IMR-90 (cell line): ENCODE measurements at regions not wholly inside any gene's neighbourhood (a gene's known extent, or its start where the extent isn't known, plus 50 kb on each side); places are given as distances from the start of the nearest gene placed in this dataset.

Source experiments
- ATAC-seq: fragments of 200-7000 bp; cut with Tn5 transposase; 2 replicates; pipeline ENCODE4 v1.9.1; 2020; ENCODE audit warnings: low read depth, mild to moderate bottlenecking, moderate library complexity
- BruUV-seq: library from RNA; stranded (reverse); fragments of 400-500 nt; replicated peaks from 2 replicates; lab custom pipeline; 2021; lab: Mats Ljungman, UMichigan
- CTCF ChIA-PET: fragments of 300-600 bp; formaldehyde crosslinking; extraction: SDS; loops from one replicate; lab custom pipeline; 2021; ENCODE audit warnings: antibody characterized with exemption; lab: Yijun Ruan, JAX
- POLR2A ChIA-PET: fragments of 300-600 bp; sonication (Branson Sonifier 250); formaldehyde crosslinking; loops from one replicate; lab custom pipeline; 2022; ENCODE audit warnings: antibody characterized with exemption; ENCODE audit not compliant: unreplicated experiment; lab: Charles Lee
- DNase-seq: peaks from one replicate; pipeline ENCODE4 v3.0.0; 2013
- H2AFZ ChIP-seq: replicated peaks from 2 replicates; pipeline ENCODE3; 2013; ENCODE audit warnings: low read length, mild to moderate bottlenecking; ENCODE audit not compliant: poor library complexity
- H2AK5ac ChIP-seq: 2 replicates; pipeline ENCODE4 v1.6.1; 2013; ENCODE audit warnings: low read depth, low read length, inconsistent platforms
- H2AK9ac ChIP-seq: replicated peaks from 2 replicates; pipeline ENCODE3; 2013; ENCODE audit warnings: mild to moderate bottlenecking, low read depth, low read length, moderate library complexity; ENCODE audit not compliant: poor library complexity
- H2BK120ac ChIP-seq: 2 replicates; pipeline ENCODE4 v1.6.1; 2013; ENCODE audit warnings: low read depth, low read length, inconsistent platforms
- H2BK15ac ChIP-seq: 3 replicates; pipeline ENCODE4 v1.6.1; 2013; ENCODE audit warnings: low read depth, low read length, inconsistent platforms
- H2BK20ac ChIP-seq: 2 replicates; pipeline ENCODE4 v1.6.1; 2013; ENCODE audit warnings: low read depth, mild to moderate bottlenecking, inconsistent platforms, low read length, moderate library complexity
- H2BK5ac ChIP-seq: 2 replicates; pipeline ENCODE4 v1.6.1; 2013; ENCODE audit warnings: mild to moderate bottlenecking, low read depth, low read length, inconsistent platforms; ENCODE audit not compliant: poor library complexity, severe bottlenecking
- H3K14ac ChIP-seq: replicated peaks from 2 replicates; pipeline ENCODE4 v1.6.1; 2013; ENCODE audit warnings: low read depth, low read length, inconsistent platforms
- H3K18ac ChIP-seq: 2 replicates; pipeline ENCODE4 v1.6.1; 2013; ENCODE audit warnings: low read depth, low read length, control low read depth
- H3K23ac ChIP-seq: 2 replicates; pipeline ENCODE4 v1.6.1; 2013; ENCODE audit warnings: low read depth, low read length, inconsistent platforms
- H3K27ac ChIP-seq: 2 replicates; pipeline ENCODE4 v1.5.1; 2013; ENCODE audit warnings: mild to moderate bottlenecking, control low read depth, low read length; ENCODE audit not compliant: insufficient read depth
- H3K27me3 ChIP-seq: 2 replicates; pipeline ENCODE4 v1.6.1; 2013; ENCODE audit warnings: low read length; ENCODE audit not compliant: control insufficient read depth, insufficient read depth
- H3K36me3 ChIP-seq: 2 replicates; pipeline ENCODE4 v1.6.1; 2013; ENCODE audit warnings: low read length, mixed read lengths; ENCODE audit not compliant: control insufficient read depth, insufficient read depth
- H3K4ac ChIP-seq: 2 replicates; pipeline ENCODE4 v1.6.1; 2013; ENCODE audit warnings: low read depth, low read length, inconsistent platforms
- H3K4me1 ChIP-seq: 2 replicates; pipeline ENCODE4 v1.6.1; 2013; ENCODE audit warnings: low read length, mixed read lengths; ENCODE audit not compliant: control insufficient read depth, insufficient read depth
- H3K4me2 ChIP-seq: 2 replicates; pipeline ENCODE4 v1.6.1; 2013; ENCODE audit warnings: low read depth, mild to moderate bottlenecking, control low read depth, low read length, moderate library complexity
- H3K4me3 ChIP-seq: 2 replicates; pipeline ENCODE4 v1.5.1; 2013; ENCODE audit warnings: low read depth, mild to moderate bottlenecking, control low read depth, low read length, moderate library complexity; ENCODE audit not compliant: insufficient read depth
- H3K56ac ChIP-seq: 2 replicates; pipeline ENCODE4 v1.6.1; 2013; ENCODE audit warnings: low read length, inconsistent platforms; ENCODE audit not compliant: insufficient read depth; ENCODE audit errors: extremely low read depth
- H3K79me1 ChIP-seq, 2 experiments: 2 replicates each; pipeline ENCODE4 v1.6.1; 2013; ENCODE audit warnings: low read length in 2 of 2, inconsistent platforms in 1 of 2, low read depth in 1 of 2
- H3K9ac ChIP-seq: 2 replicates; pipeline ENCODE4 v1.6.1; 2013; ENCODE audit warnings: low read depth, low read length, control low read depth
- H3K9me1 ChIP-seq: 2 replicates; pipeline ENCODE4 v1.6.1; 2013; ENCODE audit warnings: low read length, inconsistent platforms; ENCODE audit not compliant: insufficient read depth
- H3K9me3 ChIP-seq: 2 replicates; pipeline ENCODE4 v1.6.1; 2013; ENCODE audit warnings: low read length; ENCODE audit not compliant: control insufficient read depth, insufficient read depth
- H4K20me1 ChIP-seq: 2 replicates; pipeline ENCODE4 v1.6.1; 2013; ENCODE audit warnings: low read length, inconsistent platforms; ENCODE audit not compliant: insufficient read depth
- H4K5ac ChIP-seq: 2 replicates; pipeline ENCODE4 v1.6.1; 2013; ENCODE audit warnings: mild to moderate bottlenecking, low read depth, low read length, control low read depth
- H4K8ac ChIP-seq, 2 experiments: 2 replicates each; pipeline ENCODE4 v1.6.1; 2013; ENCODE audit warnings: low read depth in 2 of 2, low read length in 2 of 2, control low read depth in 1 of 2, inconsistent platforms in 1 of 2
- H4K91ac ChIP-seq: 2 replicates; pipeline ENCODE4 v1.6.1; 2013; ENCODE audit warnings: low read depth, low read length, inconsistent platforms; ENCODE audit not compliant: insufficient read depth
- BHLHE40 ChIP-seq: fragments of 150-350 bp; IDR thresholded peaks from 2 replicates; pipeline ENCODE4 v1.6.1; 2016; ENCODE audit warnings: mild to moderate bottlenecking, low read depth, low read length
- CEBPB ChIP-seq: IDR thresholded peaks from 2 replicates; pipeline ENCODE4 v1.6.1; 2012; ENCODE audit warnings: low read depth, low read length, improper control_type of control experiment
- CHD1 ChIP-seq: IDR thresholded peaks from 2 replicates; pipeline ENCODE4 v1.6.1; 2012; ENCODE audit warnings: low read depth, low read length, improper control_type of control experiment
- CTCF ChIP-seq: conservative IDR thresholded peaks from 2 replicates; pipeline ENCODE4 v1.5.1; 2012; ENCODE audit warnings: mild to moderate bottlenecking, low read depth, low read length, improper control_type of control experiment
- ELK1 ChIP-seq: fragments of 150-350 bp; IDR thresholded peaks from 2 replicates; pipeline ENCODE4 v1.6.1; 2016; ENCODE audit warnings: low read depth, mild to moderate bottlenecking, low read length, moderate library complexity, borderline replicate concordance
- FOS ChIP-seq: fragments of 150-350 bp; IDR thresholded peaks from 2 replicates; pipeline ENCODE4 v1.6.1; 2016; ENCODE audit warnings: low read depth, low read length
- MAFK ChIP-seq: IDR thresholded peaks from 2 replicates; pipeline ENCODE4 v1.6.1; 2012; ENCODE audit warnings: low read depth, low read length, improper control_type of control experiment
- MAZ ChIP-seq: IDR thresholded peaks from 2 replicates; pipeline ENCODE4 v1.6.1; 2012; ENCODE audit warnings: low read depth, mild to moderate bottlenecking, low read length, improper control_type of control experiment, moderate library complexity, borderline replicate concordance
- MXI1 ChIP-seq: IDR thresholded peaks from 2 replicates; pipeline ENCODE4 v1.6.1; 2012; ENCODE audit warnings: low read depth, mild to moderate bottlenecking, low read length, moderate library complexity, borderline replicate concordance
- NFE2L2 ChIP-seq: fragments of 150-350 bp; IDR thresholded peaks from 2 replicates; pipeline ENCODE4 v1.6.1; 2016; ENCODE audit warnings: low read depth, mild to moderate bottlenecking, low read length
- POLR2A ChIP-seq: IDR thresholded peaks from 2 replicates; pipeline ENCODE4 v1.6.1; 2012; ENCODE audit warnings: mild to moderate bottlenecking, low read depth, low read length
- RAD21 ChIP-seq: IDR thresholded peaks from 2 replicates; pipeline ENCODE4 v1.6.1; 2012; ENCODE audit warnings: low read length, improper control_type of control experiment
- RCOR1 ChIP-seq: IDR thresholded peaks from 2 replicates; pipeline ENCODE4 v1.6.1; 2012; ENCODE audit warnings: mild to moderate bottlenecking, low read length, improper control_type of control experiment; ENCODE audit not compliant: insufficient replicate concordance
- RFX5 ChIP-seq: IDR thresholded peaks from 2 replicates; pipeline ENCODE4 v1.8.0; 2012; ENCODE audit warnings: low read depth, mild to moderate bottlenecking, low read length, moderate library complexity
- SMC3 ChIP-seq: fragments of 150-350 bp; IDR thresholded peaks from 2 replicates; pipeline ENCODE4 v1.6.1; 2016; ENCODE audit warnings: low read depth, mild to moderate bottlenecking, antibody characterized with exemption, low read length, moderate library complexity
- USF2 ChIP-seq: fragments of 150-350 bp; IDR thresholded peaks from 2 replicates; pipeline ENCODE4 v1.6.1; 2017; ENCODE audit warnings: mild to moderate bottlenecking, antibody characterized with exemption, low read length, low read depth
- WGBS, 2 experiments: methylation state at CpG; one replicate each; pipeline versions ENCODE4 v1.1.5 to v1.1.7; 2013; ENCODE audit warnings: missing lambda C conversion rate in 2 of 2; ENCODE audit not compliant: insufficient read length in 1 of 2; ENCODE audit errors: extremely low coverage in 2 of 2; 5-methylcytosine and 5-hydroxymethylcytosine counted together
- dilution Hi-C: fragments of 300-500 bp; cut with HindIII; formaldehyde crosslinking; loops from one replicate; pipeline ENCODE4 v1.14.3; 2018; ENCODE audit warnings: low sequenced_read_pairs; ENCODE audit not compliant: unreplicated experiment
- in situ Hi-C: fragments of 300-500 bp; cut with MboI; formaldehyde crosslinking; loops from 3 replicates; pipeline ENCODE4 v1.14.3; 2019; ENCODE audit warnings: low sequenced_read_pairs, inconsistent platforms, mixed read lengths
- intact Hi-C: fragments of 100-400 bp; cut with micrococcal nuclease; formaldehyde crosslinking; loops from 2 replicates; pipeline ENCODE4 v1.10.0; 2022

GRCh38 chr2:217402144-217402543, 542.3 kb upstream of the TNP1 start:
- no TSS peak for BruUV-seq

More at GRCh38 chr2:217402144-217402543, 542.3 kb upstream of the TNP1 start:
- Histone ChIP-seq H3K18ac (0 out of 2 replicates have a peak overlapping the region, but pooled peaks have one; percentile 16), H4K5ac (no peak overlapping the region), H3K79me1 (0 out of 4 replicates have a peak, but pooled peaks cover 0 to 3% of the 10 kb centered on the region in 2 experiments), H3K36me3 (no peaks in the 10 kb centered on the region), H2BK20ac (no peak overlapping the region), H3K23ac (no peak overlapping the region), H2AK9ac (no peak overlapping the region), H2BK5ac (no peak overlapping the region), H3K14ac (no peak overlapping the region), H4K20me1 (no peaks in the 10 kb centered on the region), H3K9me3 (no peaks in the 10 kb centered on the region), H4K91ac (peak overlapping the region; percentile 17; the same call in 1 of the 2 replicates), H3K9me1 (peaks cover 10% of the 10 kb centered on the region), H4K8ac (no peak overlapping the region), H3K27me3 (no peaks in the 10 kb centered on the region), H3K4ac (no peak overlapping the region; the same call in 1 of the 2 replicates), H3K4me2 (no peak overlapping the region), H3K4me1 (peaks cover 24% of the 10 kb centered on the region), H2BK120ac (no peak overlapping the region), H3K4me3 (no peak overlapping the region), H3K27ac (no peak overlapping the region), H3K56ac (no peak overlapping the region), H2AFZ (no peak overlapping the region), H2BK15ac (no peak overlapping the region), H2AK5ac (no peak overlapping the region), H3K9ac (no peak overlapping the region)
- intact Hi-C loops (no loop called here), in situ Hi-C loops (no loop called here), dilution Hi-C loops (no loop called here)
- no peak for ATAC-seq
- POLR2A ChIA-PET, result no interaction called here
- WGBS, 2 experiments, result no CpG with 5 or more reads among the region's 3 CpGs
- DNase-seq, result no peak
- TF ChIP-seq RFX5, result no peak
- TF ChIP-seq MAFK, result no peak
- TF ChIP-seq POLR2A, result no peak
- no peak for TF ChIP-seq NFE2L2
- no peak for TF ChIP-seq CTCF
- TF ChIP-seq RAD21, result no peak
- TF ChIP-seq CEBPB, result no peak
- TF ChIP-seq FOS, result no peak
- no peak for TF ChIP-seq RCOR1
- no peak for TF ChIP-seq CHD1
- TF ChIP-seq USF2, result no peak
- TF ChIP-seq ELK1, result no peak
- no peak for TF ChIP-seq MXI1
- TF ChIP-seq MAZ, result no peak
- TF ChIP-seq BHLHE40, result no peak
- no peak for TF ChIP-seq SMC3
- CTCF ChIA-PET, result no interaction called here
